ENCODE measurements at regions not wholly inside any gene's neighbourhood (a gene's known extent, or its start where the extent isn't known, plus 50 kb on each side); places are given as distances from the start of the nearest gene placed in this dataset.

DNA sequence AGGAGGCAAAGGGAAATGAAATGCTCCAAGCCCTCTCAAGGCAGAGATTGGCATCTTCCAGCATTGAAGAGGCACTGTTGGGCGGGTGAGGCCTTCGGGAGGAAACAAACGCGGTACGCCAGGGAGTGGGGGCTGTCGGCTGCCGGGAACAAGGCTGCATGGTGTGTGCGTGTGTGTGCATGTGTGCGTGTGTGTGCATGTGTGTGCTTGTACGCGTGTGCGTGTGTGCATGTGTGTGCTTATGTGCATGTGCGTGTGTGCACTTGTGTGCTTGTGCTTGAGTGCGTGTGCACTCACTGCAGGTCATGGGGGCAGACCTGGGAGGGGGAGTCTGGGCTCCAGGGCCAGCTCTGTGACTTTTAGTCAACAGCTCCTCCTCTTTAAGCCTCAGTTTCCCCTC lies 113.6 kb upstream of the ADRA2C start:
- no peak overlapping the region for H3K27ac ChIP-seq
- TF ChIP-seq, protein P1, sequence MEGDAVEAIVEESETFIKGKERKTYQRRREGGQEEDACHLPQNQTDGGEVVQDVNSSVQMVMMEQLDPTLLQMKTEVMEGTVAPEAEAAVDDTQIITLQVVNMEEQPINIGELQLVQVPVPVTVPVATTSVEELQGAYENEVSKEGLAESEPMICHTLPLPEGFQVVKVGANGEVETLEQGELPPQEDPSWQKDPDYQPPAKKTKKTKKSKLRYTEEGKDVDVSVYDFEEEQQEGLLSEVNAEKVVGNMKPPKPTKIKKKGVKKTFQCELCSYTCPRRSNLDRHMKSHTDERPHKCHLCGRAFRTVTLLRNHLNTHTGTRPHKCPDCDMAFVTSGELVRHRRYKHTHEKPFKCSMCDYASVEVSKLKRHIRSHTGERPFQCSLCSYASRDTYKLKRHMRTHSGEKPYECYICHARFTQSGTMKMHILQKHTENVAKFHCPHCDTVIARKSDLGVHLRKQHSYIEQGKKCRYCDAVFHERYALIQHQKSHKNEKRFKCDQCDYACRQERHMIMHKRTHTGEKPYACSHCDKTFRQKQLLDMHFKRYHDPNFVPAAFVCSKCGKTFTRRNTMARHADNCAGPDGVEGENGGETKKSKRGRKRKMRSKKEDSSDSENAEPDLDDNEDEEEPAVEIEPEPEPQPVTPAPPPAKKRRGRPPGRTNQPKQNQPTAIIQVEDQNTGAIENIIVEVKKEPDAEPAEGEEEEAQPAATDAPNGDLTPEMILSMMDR (conservative IDR thresholded peaks at IDR 0.05): no peak
- TF ChIP-seq ZFX (IDR thresholded peaks at IDR 0.05): no peak

DNA sequence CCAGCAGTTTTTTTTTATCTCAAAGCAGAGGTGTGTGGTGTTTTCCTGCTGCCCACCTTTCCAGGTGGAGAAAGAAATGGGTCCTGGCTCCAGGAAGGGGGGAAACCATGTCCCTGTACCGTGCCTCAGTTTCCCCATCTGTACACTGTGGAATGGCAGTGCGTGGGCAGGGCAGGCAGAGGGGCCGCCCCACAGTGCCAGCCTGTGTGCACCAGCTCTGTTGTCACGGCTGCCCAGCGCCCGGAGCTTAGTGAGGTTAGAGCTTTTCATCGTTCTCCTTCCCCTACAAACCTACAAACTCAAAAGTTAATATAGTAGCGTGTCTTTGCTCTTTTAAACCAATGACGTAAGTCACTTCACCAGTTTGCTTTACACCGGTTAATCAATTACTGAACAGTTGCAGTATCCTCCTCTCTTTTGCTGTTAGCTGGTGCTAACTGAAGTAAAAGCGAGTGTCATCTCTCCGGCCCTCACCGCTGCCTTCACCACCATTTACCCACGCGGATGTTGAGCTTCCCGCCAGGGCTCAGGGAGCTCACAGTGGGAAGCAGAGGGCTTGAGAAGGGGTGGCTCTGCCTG lies 114.8 kb upstream of the ADRA2C start:
- TF ChIP-seq, protein P1 (conservative IDR thresholded peaks at IDR 0.05): no peak
- no peak for TF ChIP-seq ZFX (IDR thresholded peaks at IDR 0.05)
- no peak overlapping the region for H3K27ac ChIP-seq

DNA sequence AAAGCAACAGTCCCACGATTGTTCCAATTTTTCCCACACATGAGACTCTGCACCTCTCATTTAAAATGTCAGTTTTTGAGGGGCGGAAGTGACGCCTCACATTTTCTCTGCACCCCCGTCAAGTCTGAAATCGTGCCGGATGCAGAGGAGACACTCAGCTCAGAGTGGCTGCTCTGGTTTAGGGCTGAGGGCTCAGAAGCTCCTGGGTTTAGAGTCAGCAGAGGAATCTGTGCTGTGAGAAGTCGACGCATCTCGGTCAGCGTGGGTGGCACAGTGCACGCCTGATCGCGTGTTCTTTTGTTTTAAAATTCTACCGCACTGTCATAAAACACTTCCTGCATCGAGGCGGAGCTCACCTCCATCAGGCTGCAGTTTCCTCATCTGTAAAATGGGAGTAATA lies 116.7 kb upstream of the ADRA2C start:
- H3K27ac ChIP-seq: no peak overlapping the region
- TF ChIP-seq ZFX (IDR thresholded peaks at IDR 0.05): no peak
- TF ChIP-seq, protein P1 (conservative IDR thresholded peaks at IDR 0.05): no peak

DNA sequence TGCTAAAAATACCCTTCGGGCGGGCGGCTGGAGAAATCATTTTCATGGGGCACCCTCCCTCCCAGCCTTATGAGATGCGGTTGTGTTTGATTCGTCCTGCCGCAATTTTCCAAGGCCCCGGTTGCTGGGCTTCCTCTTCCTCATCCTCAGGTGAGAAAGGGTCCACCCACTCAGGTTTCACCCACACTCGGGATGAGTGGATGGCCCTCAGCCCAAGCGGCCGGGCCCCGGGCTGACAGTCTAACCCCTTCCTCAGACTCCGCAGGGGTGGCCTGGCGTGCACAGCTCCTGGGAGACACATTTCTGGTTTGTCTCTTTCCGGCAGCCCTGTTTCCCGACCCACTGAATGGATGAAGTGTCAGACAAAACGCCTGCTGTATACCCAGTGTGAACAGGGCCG lies 116.5 kb upstream of the LRPAP1 start:
- TF ChIP-seq, protein P1 (conservative IDR thresholded peaks at IDR 0.05): no peak
- no peak for TF ChIP-seq ZFX (IDR thresholded peaks at IDR 0.05)
- no peak overlapping the region for H3K27ac ChIP-seq

DNA sequence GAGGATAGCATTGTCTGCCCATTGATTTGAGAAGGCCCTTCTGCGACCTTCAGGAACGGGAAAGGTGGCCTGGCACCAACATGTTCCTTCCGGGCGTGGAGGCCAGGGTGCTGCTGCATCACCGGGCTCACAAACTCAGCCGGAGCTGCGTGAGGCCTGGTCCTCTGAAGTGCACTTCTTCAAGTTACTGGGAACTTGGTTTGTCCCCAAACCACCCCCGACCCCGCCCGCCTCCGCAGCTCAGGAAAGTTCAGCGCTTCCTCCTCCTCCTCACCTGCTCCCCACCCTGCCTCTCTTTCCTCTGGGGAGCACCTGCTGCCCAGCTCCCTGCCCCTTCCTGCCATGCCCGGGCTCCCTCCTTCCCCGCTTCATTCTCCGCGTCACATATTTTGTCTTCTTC lies 116.0 kb upstream of the LRPAP1 start:
- H3K27ac ChIP-seq: no peak overlapping the region
- no peak for TF ChIP-seq ZFX (IDR thresholded peaks at IDR 0.05)
- TF ChIP-seq, protein P1 (conservative IDR thresholded peaks at IDR 0.05): no peak

DNA sequence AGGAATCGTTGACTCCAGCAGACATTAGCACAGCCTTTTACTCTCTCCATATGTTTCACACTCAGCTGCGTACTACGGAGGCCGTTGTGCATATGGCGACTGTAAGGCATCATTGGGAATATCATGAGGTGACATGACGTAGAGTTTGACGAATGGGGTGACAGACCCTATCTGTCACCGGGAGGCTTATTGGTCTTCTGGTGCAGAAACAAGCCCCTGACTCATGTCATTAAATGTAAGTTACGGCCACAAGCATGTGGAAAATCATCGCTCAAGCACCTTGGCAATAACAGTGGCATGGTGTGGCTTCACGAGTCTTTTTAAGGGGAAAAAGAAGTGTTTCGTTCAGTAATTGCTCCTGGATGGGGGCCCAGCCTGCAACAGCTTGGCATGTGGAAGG lies 115.2 kb upstream of the LRPAP1 start:
- TF ChIP-seq, protein P1 (conservative IDR thresholded peaks at IDR 0.05): no peak
- no peak for TF ChIP-seq ZFX (IDR thresholded peaks at IDR 0.05)
- no peak overlapping the region for H3K27ac ChIP-seq

DNA sequence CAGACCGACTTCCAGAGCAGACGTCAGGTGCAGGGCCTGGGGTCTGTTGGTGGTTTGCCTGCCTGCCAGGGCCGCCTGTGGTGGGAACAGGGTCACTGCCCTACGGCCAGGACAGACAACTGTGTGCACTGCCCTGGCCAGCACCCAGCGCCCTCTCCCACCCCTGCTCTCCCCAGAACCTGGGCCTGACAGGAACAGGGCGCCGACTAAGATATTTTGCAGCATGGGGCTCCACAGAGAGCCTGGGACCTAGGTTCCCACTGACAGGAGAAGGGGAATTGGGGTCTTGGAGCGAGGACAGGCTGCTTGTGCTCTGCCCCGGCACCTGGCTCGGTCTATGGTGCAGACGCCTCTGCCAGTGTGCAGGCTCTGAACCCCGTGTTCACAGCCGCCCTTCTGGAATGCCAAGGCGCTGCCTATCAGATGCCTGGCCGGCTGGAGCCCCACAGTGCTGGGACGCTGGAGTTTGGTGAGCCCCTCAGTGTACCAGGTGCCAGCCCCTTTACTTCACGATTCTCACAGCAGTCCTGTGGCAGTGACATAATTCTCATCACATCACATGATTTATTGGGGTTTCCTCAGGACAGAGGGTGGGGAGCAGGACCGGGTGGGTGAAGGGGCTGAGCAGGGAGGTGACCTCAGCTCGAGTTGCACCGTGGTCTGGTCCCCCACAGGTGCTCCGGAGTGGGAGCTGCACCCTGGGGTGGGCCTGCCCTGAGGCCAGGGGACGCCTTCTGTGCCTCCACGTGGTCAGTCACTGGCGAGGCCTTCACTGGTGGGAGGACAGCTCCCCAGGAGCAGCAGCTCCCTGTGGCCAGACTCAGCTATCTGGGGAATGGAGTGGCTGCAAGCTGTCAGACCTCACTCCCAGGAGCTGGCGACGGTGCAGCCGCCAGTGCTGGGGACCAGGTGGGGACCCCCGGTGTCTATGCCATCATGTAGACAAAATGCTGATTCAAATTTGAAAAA lies 113.8 kb upstream of the LRPAP1 start:
- TF ChIP-seq, protein P1 (conservative IDR thresholded peaks at IDR 0.05): no peak
- no peak for TF ChIP-seq ZFX (IDR thresholded peaks at IDR 0.05)
- no peak overlapping the region for H3K27ac ChIP-seq

All from C4-2B (cell line).